Mesenchymal stem cell (in vitro differentiated cells and primary cell): ENCODE measurements at regions not wholly inside any gene's neighbourhood (a gene's known extent, or its start where the extent isn't known, plus 50 kb on each side); places are given as distances from the start of the nearest gene placed in this dataset.

Experiments used
- DNase-seq: peaks from one replicate; pipeline ENCODE4 v3.0.0-alpha.2; 2013
- H2AFZ ChIP-seq: one replicate; pipeline ENCODE4 v1.6.1; 2013; ENCODE audit warnings: low read depth, mild to moderate bottlenecking, control low read depth, inconsistent platforms, low read length, moderate library complexity
- H2AK5ac ChIP-seq: 2 replicates; pipeline ENCODE4 v1.6.1; 2013; ENCODE audit warnings: low read length, moderate library complexity, mild to moderate bottlenecking, inconsistent platforms; ENCODE audit not compliant: severe bottlenecking
- H2BK120ac ChIP-seq: one replicate; pipeline ENCODE4 v1.6.1; 2013; ENCODE audit warnings: low read depth, mild to moderate bottlenecking, inconsistent platforms, low read length, moderate library complexity
- H2BK12ac ChIP-seq, 2 experiments: one replicate each; pipeline ENCODE4 v1.6.1; 2013; ENCODE audit warnings: inconsistent platforms in 2 of 2, low read length in 2 of 2, mild to moderate bottlenecking in 2 of 2, moderate library complexity in 2 of 2, control low read depth in 1 of 2
- H2BK15ac ChIP-seq: one replicate; pipeline ENCODE4 v1.6.1; 2013; ENCODE audit warnings: mild to moderate bottlenecking, low read depth, inconsistent platforms; ENCODE audit not compliant: poor library complexity, severe bottlenecking
- H2BK5ac ChIP-seq: 2 replicates; pipeline ENCODE4 v1.6.1; 2013; ENCODE audit warnings: low read depth, mild to moderate bottlenecking, low read length, control low read depth, inconsistent platforms; ENCODE audit not compliant: poor library complexity, severe bottlenecking
- H3K14ac ChIP-seq, 2 experiments: one replicate each; pipeline ENCODE4 v1.6.1; 2013; ENCODE audit warnings: inconsistent platforms in 2 of 2, low read length in 2 of 2, control low read depth in 1 of 2, mild to moderate bottlenecking in 1 of 2, moderate library complexity in 1 of 2
- H3K18ac ChIP-seq, 2 experiments: one replicate each; pipeline ENCODE4 v1.6.1; 2013; ENCODE audit warnings: inconsistent platforms in 2 of 2, low read length in 2 of 2, control low read depth in 1 of 2, low read depth in 1 of 2, mild to moderate bottlenecking in 1 of 2
- H3K23ac ChIP-seq, 2 experiments: one replicate each; pipeline ENCODE4 v1.6.1; 2013; ENCODE audit warnings: inconsistent platforms in 2 of 2, low read length in 2 of 2, mild to moderate bottlenecking in 2 of 2, moderate library complexity in 2 of 2, control low read depth in 1 of 2
- H3K27ac ChIP-seq: 2 replicates; pipeline ENCODE4 v1.5.1; 2013; ENCODE audit warnings: mild to moderate bottlenecking, moderate library complexity, low read length, control low read depth, inconsistent platforms; ENCODE audit not compliant: poor library complexity, severe bottlenecking
- H3K27me3 ChIP-seq, 2 experiments: 2 replicates each; pipeline versions ENCODE4 v1.6.1 to v1.7.0; 2013; ENCODE audit warnings: low read length in 2 of 2, mild to moderate bottlenecking in 2 of 2, moderate library complexity in 2 of 2, control low read depth in 1 of 2, inconsistent platforms in 1 of 2; ENCODE audit not compliant: control insufficient read depth in 1 of 2, insufficient read depth in 1 of 2
- H3K36me3 ChIP-seq, 2 experiments: 2 replicates each; pipeline versions ENCODE4 v1.6.1 to v1.7.0; 2013; ENCODE audit warnings: low read length in 2 of 2, control low read depth in 1 of 2, inconsistent platforms in 1 of 2, low read depth in 1 of 2, mild to moderate bottlenecking in 1 of 2; ENCODE audit not compliant: insufficient read depth in 2 of 2, control insufficient read depth in 1 of 2
- H3K4ac ChIP-seq, 2 experiments: one replicate each; pipeline ENCODE4 v1.6.1; 2013; ENCODE audit warnings: inconsistent platforms in 2 of 2, low read length in 2 of 2, mild to moderate bottlenecking in 2 of 2, moderate library complexity in 2 of 2, control low read depth in 1 of 2, low read depth in 1 of 2
- H3K4me1 ChIP-seq: 2 replicates; pipeline ENCODE4 v1.6.1; 2013; ENCODE audit warnings: low read depth, low read length, control low read depth; ENCODE audit not compliant: control insufficient read depth, insufficient read depth
- H3K4me2 ChIP-seq: 2 replicates; pipeline ENCODE4 v1.6.1; 2013; ENCODE audit warnings: low read length, mild to moderate bottlenecking, inconsistent platforms; ENCODE audit not compliant: poor library complexity, severe bottlenecking
- H3K4me3 ChIP-seq, 2 experiments: 2 replicates each; pipeline versions ENCODE4 v1.5.1 to v1.7.0; 2013; ENCODE audit warnings: low read length in 2 of 2, mild to moderate bottlenecking in 2 of 2, control low read depth in 1 of 2, low read depth in 1 of 2; ENCODE audit not compliant: insufficient read depth in 1 of 2
- H3K79me1 ChIP-seq: replicated peaks from 2 replicates; pipeline ENCODE4 v1.6.1; 2013; ENCODE audit warnings: mild to moderate bottlenecking, control low read depth, low read length, inconsistent platforms; ENCODE audit not compliant: poor library complexity, severe bottlenecking
- H3K9ac ChIP-seq: 2 replicates; pipeline ENCODE4 v1.7.0; 2013; ENCODE audit warnings: mild to moderate bottlenecking, low read length, moderate library complexity
- H3K9me3 ChIP-seq: 2 replicates; pipeline ENCODE4 v1.7.0; 2013; ENCODE audit warnings: mild to moderate bottlenecking, low read length; ENCODE audit not compliant: control insufficient read depth
- H4K8ac ChIP-seq: one replicate; pipeline ENCODE4 v1.6.1; 2013; ENCODE audit warnings: inconsistent platforms, mild to moderate bottlenecking, low read length, moderate library complexity
- H4K91ac ChIP-seq: one replicate; pipeline ENCODE4 v1.6.1; 2013; ENCODE audit warnings: mild to moderate bottlenecking, low read length, inconsistent platforms
- WGBS: methylation state at CpG from one replicate; pipeline ENCODE4 v1.1.7; 2013; ENCODE audit warnings: mixed read lengths; 5-methylcytosine and 5-hydroxymethylcytosine counted together

DNA sequence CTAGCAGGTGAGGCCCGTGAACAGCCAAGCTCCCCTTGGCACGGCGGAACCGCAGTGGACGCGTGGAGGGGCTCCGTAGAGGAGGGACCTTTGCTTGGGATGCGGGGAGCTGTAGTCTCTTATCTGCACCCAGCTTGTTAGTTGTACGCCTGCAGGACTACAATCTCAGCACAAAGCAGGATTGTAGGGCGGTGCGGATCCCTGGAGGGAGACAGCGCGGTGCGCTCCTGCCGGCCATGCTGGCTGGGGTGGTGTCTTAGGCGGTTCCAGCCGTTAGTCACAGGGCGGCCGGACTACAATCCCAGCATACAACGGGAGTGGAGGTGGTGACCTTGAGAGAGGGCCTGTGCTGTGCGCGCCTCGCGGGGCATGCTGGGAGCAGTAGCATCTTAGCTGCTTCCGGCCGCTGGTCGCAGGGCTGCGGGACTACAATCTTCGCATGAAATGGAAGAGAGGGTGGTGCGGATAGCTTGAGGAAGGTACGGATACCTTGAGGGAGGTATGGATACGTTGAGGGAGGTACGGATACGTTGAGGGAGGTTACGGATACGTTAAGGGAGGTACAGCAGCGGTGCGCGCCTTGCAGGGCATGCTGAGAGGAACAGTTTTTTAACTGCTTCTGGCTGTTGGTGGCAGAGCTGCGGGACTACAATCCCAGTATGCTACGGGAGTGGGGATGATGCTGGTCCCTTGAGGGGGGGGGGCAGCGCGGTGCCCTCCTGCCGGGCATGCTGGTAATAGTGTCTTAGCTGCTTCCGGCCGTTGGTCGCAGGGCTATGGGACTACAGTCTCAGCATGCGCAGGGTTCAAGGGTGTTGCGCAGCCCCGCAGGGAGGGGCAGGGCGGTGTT lies 1419.1 kb downstream of the UQCRFS1 start:
- H3K79me1 ChIP-seq: peaks cover 15% of the 10 kb centered on the region
- peak overlapping the region; percentile 95 for H3K4me2 ChIP-seq
- H3K27me3 ChIP-seq: no peaks in the 10 kb centered on the region
- peak overlapping the region; percentile 41 for H2BK15ac ChIP-seq
- peak overlapping the region; percentile 61 for H4K91ac ChIP-seq
- peaks cover 7 to 9% of the 10 kb centered on the region in 2 experiments for H3K36me3 ChIP-seq
- peak overlapping the region in 1 of 2 experiments; percentile 35 for H3K23ac ChIP-seq
- peak; percentile 96 for DNase-seq
- H3K14ac ChIP-seq: peak overlapping the region in 1 of 2 experiments; percentile 96
- under 1% methylated on average over 50 of the region's 51 CpGs for WGBS
- peaks cover 15% of the 10 kb centered on the region for H3K4me1 ChIP-seq
- peak overlapping the region; percentile 69 for H4K8ac ChIP-seq
- no peaks in the 10 kb centered on the region for H3K9me3 ChIP-seq
- H3K9ac ChIP-seq: peak overlapping the region; percentile 94
- peak overlapping the region; percentile 89 for H3K27ac ChIP-seq
- H3K18ac ChIP-seq: peak overlapping the region; percentile 71 to 95
- H2BK12ac ChIP-seq: peak overlapping the region; percentile 28 to 81
- no peak overlapping the region for H2BK120ac ChIP-seq
- H2AK5ac ChIP-seq: no peak overlapping the region
- peak overlapping the region; percentile 78 to 97 for H3K4me3 ChIP-seq
- peak overlapping the region; percentile 96 for H2AFZ ChIP-seq
- H2BK5ac ChIP-seq: peak overlapping the region; percentile 36
- peak overlapping the region; percentile 76 to 92 for H3K4ac ChIP-seq

DNA sequence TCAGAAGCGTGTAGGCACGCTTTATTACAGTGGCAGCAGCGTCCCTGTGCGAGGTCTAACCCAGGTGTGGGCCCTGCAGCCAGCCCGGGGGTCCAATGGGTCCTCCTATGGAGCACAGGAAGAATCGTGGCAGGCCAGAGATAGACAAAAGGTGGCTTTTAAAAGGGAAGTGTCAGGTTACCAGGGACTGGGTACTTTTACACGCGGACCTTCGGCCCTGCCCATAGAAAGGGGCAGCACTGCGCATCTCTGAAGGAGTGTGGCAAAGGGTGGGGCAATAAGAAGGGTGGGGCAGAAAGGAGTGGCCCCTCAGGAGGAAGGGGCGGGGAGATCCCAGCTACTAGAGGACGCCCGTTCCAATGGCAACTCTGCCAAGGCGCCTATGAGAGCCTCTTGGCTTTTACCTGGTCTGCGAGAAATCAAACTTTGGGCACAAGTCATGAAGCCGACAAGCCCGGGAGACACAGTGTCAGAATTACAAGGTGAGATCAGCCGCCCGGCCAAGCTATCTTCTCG lies 1419.8 kb downstream of the UQCRFS1 start:
- H3K27me3 ChIP-seq: no peaks in the 10 kb centered on the region
- H3K4me3 ChIP-seq: peak overlapping the region; percentile 78 to 97
- no peaks in the 10 kb centered on the region for H3K9me3 ChIP-seq
- peak overlapping the region; percentile 71 to 95 for H3K18ac ChIP-seq
- H3K4me1 ChIP-seq: peaks cover 15% of the 10 kb centered on the region
- H4K91ac ChIP-seq: peak overlapping the region; percentile 61
- H3K4ac ChIP-seq: peak overlapping the region; percentile 76 to 92
- H3K79me1 ChIP-seq: peaks cover 12% of the 10 kb centered on the region
- H3K9ac ChIP-seq: peak overlapping the region; percentile 94
- peaks cover 6 to 7% of the 10 kb centered on the region in 2 experiments for H3K36me3 ChIP-seq
- peak overlapping the region; percentile 89 for H3K27ac ChIP-seq
- H2AFZ ChIP-seq: peak overlapping the region; percentile 96
- H3K4me2 ChIP-seq: peak overlapping the region; percentile 95
- H2AK5ac ChIP-seq: no peak overlapping the region
- peak; percentile 77 for DNase-seq
- H3K14ac ChIP-seq: peak overlapping the region in 1 of 2 experiments; percentile 96
- peak overlapping the region; percentile 41 for H2BK15ac ChIP-seq
- no peak overlapping the region for H2BK12ac ChIP-seq
- peak overlapping the region in 1 of 2 experiments; percentile 35 for H3K23ac ChIP-seq
- H2BK120ac ChIP-seq: no peak overlapping the region
- peak overlapping the region; percentile 70 for H4K8ac ChIP-seq
- WGBS: 1% methylated on average over 20 of the region's 20 CpGs
- peak overlapping the region; percentile 36 for H2BK5ac ChIP-seq

DNA sequence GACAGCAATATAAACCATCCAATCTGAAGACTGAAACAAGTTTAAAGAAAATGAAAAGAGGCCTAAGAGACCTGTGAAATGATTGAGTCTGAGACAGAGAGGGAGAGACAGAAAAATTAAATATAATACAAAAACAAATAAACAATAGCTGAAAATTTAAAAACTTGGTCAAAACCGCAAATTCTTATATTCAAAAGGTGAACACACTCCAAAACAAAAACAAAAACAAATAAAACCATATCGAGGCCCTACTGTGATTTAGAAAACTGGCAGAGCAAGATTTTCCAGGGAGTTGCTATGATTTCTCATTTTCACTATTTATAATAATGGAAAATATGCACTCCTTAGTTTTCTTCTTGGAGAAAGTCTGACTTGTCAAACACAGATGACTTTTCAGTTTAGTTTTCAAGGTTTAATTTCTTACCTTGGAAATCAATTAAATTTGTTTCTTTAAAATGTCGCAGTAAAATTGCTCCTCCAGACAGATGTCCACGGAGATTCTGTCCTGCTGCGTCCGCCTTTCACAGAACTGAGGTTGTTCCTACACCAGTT lies 1420.3 kb downstream of the UQCRFS1 start:
- H3K4ac ChIP-seq: peak overlapping the region in 1 of 2 experiments; percentile 82
- 1% methylated on average over 5 of the region's 6 CpGs for WGBS
- H4K91ac ChIP-seq: no peak overlapping the region
- H3K9me3 ChIP-seq: no peaks in the 10 kb centered on the region
- no peak overlapping the region for H2BK15ac ChIP-seq
- H3K27me3 ChIP-seq: no peaks in the 10 kb centered on the region
- no peak overlapping the region for H3K14ac ChIP-seq
- peak overlapping the region; percentile 70 for H4K8ac ChIP-seq
- no peak overlapping the region for H2BK12ac ChIP-seq
- peak overlapping the region; percentile 95 for H3K4me2 ChIP-seq
- peak overlapping the region in 1 of 2 experiments; percentile 6 for H3K18ac ChIP-seq
- H3K9ac ChIP-seq: peak overlapping the region; percentile 94
- no peak for DNase-seq
- peaks cover 15% of the 10 kb centered on the region for H3K4me1 ChIP-seq
- H2AK5ac ChIP-seq: no peak overlapping the region
- no peak overlapping the region for H2BK120ac ChIP-seq
- peaks cover 7% of the 10 kb centered on the region for H3K79me1 ChIP-seq
- no peak overlapping the region for H2BK5ac ChIP-seq
- H3K27ac ChIP-seq: peak overlapping the region; percentile 39
- peak overlapping the region; percentile 78 to 97 for H3K4me3 ChIP-seq
- H3K36me3 ChIP-seq: peaks cover 1 to 4% of the 10 kb centered on the region in 2 experiments
- H2AFZ ChIP-seq: peak overlapping the region; percentile 60
- no peak overlapping the region for H3K23ac ChIP-seq
